OCI-LY1 (cell line): ENCODE measurements at regions not wholly inside any gene's neighbourhood (a gene's known extent, or its start where the extent isn't known, plus 50 kb on each side); places are given as distances from the start of the nearest gene placed in this dataset.

Source experiments
- CTCF ChIP-seq: fragments of 200-600 bp; sonication (generic), shearing (Covaris generic); IDR thresholded peaks from 2 replicates; pipeline ENCODE4 v1.5.1; 2017; ENCODE audit warnings: mild to moderate bottlenecking, antibody characterized with exemption, low read length, moderate library complexity, mixed read lengths
- EZH2 ChIP-seq: fragments of 200-600 bp; sonication (generic), shearing (Covaris generic); IDR thresholded peaks from 2 replicates; pipeline ENCODE4 v1.8.0; 2017; ENCODE audit warnings: borderline replicate concordance, mixed run types, mild to moderate bottlenecking, antibody characterized with exemption, low read length, moderate library complexity, mixed read lengths

- TF ChIP-seq EZH2 (no peak), CTCF (no peak)
Measured at GRCh38 chr16:27633721-27634120, 83.8 kb downstream of the KATNIP start.
